ENCODE measurements at regions not wholly inside any gene's neighbourhood (a gene's known extent, or its start where the extent isn't known, plus 50 kb on each side); places are given as distances from the start of the nearest gene placed in this dataset.
"Not testable (repeated sequence)": the region's sequence is repeated elsewhere in the genome, so short reads cannot be mapped to it uniquely, and the experiment has no call there.

DNA sequence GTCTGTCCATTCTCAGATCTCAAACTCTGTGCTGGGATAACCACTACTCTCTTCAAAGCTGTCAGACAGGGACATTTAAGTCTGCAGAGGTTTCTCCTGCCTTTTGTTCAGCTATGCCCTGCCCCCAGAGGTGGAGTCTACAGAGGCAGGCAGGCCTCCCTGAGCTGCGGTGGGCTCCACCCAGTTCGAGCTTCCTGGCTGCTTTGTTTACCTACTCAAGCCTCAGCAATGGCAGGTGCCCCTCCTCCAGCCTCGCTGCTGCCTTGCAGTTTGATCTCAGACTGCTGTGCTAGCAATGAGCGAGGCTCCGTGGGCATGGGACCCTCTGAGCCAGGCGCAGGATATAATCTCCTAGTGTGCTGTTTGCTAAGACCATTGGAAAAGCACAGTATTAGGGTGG lies 53.1 kb upstream of the HUNK start:
- H3K36me3 Mint-ChIP-seq; H3K4me3 Mint-ChIP-seq; POLR2A ChIA-PET; H3K4me1 Mint-ChIP-seq; DNase-seq (ENCODE audit: low spot score); H3K27me3 Mint-ChIP-seq (ENCODE audit: low read depth); H3K27ac Mint-ChIP-seq; ATAC-seq: not testable (repeated sequence)
- CTCF ChIA-PET = interaction anchor here (1.3 kb wide), 1 partner anchor 34 kb away, joined by 4 read pairs; no protein-coding TSS in a partner anchor
- H3K9me3 Mint-ChIP-seq = peaks cover 27% of the 10 kb centered on the region

DNA sequence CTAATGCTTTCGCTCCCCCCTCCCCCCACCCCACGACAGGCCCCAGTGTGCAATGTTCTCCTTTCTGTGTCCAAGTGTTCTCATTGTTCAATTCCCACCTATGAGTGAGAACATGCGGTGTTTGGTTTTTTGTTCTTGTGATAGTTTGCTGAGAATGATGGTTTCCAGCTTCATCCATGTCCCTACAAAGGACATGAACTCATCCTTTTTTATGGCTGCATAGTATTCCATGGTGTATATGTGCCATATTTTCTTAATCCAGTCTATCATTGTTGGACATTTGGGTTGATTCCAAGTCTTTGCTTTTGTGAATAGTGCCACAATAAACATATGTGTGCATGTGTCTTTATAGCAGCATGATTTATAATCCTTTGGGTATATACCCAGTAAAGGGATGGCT lies 58.5 kb upstream of the HUNK start:
- peaks cover 18% of the 10 kb centered on the region for H3K9me3 Mint-ChIP-seq
- H3K4me3 Mint-ChIP-seq; DNase-seq (ENCODE audit: low spot score); H3K27me3 Mint-ChIP-seq (ENCODE audit: low read depth); ATAC-seq; H3K4me1 Mint-ChIP-seq; H3K27ac Mint-ChIP-seq; CTCF ChIA-PET; POLR2A ChIA-PET; H3K36me3 Mint-ChIP-seq: not testable (repeated sequence)

DNA sequence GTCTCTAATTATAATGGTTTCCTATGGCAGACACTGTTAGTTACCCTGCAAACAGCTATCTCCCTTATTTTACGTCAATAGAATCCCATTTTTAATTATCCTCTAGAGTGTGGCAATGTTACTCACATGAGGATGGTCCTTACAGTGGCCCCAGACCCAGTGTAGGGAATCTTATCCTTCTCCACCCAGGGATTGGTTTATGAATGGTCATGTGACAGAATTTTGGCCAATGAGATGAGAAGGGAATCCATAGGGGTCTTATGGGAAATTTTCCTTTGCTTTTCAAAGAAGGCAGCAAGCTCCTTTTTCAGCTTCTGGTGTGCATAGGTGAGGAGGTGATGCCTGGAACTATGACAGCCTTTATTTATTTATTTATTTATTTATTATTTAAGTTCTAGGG lies 59.0 kb upstream of the HUNK start:
- POLR2A ChIA-PET = no interaction called here
- ATAC-seq = no peak
- H3K27ac Mint-ChIP-seq = no peak overlapping the region
- no peak for TF ChIP-seq NFE2L1 (CRISPR knock-in tag; IDR thresholded peaks at IDR 0.05)
- TF ChIP-seq, protein P1, sequence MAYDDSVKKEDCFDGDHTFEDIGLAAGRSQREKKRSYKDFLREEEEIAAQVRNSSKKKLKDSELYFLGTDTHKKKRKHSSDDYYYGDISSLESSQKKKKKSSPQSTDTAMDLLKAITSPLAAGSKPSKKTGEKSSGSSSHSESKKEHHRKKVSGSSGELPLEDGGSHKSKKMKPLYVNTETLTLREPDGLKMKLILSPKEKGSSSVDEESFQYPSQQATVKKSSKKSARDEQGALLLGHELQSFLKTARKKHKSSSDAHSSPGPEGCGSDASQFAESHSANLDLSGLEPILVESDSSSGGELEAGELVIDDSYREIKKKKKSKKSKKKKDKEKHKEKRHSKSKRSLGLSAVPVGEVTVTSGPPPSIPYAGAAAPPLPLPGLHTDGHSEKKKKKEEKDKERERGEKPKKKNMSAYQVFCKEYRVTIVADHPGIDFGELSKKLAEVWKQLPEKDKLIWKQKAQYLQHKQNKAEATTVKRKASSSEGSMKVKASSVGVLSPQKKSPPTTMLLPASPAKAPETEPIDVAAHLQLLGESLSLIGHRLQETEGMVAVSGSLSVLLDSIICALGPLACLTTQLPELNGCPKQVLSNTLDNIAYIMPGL (CRISPR knock-in tag; IDR thresholded peaks at IDR 0.05) = no peak
- TF ChIP-seq, protein P2, sequence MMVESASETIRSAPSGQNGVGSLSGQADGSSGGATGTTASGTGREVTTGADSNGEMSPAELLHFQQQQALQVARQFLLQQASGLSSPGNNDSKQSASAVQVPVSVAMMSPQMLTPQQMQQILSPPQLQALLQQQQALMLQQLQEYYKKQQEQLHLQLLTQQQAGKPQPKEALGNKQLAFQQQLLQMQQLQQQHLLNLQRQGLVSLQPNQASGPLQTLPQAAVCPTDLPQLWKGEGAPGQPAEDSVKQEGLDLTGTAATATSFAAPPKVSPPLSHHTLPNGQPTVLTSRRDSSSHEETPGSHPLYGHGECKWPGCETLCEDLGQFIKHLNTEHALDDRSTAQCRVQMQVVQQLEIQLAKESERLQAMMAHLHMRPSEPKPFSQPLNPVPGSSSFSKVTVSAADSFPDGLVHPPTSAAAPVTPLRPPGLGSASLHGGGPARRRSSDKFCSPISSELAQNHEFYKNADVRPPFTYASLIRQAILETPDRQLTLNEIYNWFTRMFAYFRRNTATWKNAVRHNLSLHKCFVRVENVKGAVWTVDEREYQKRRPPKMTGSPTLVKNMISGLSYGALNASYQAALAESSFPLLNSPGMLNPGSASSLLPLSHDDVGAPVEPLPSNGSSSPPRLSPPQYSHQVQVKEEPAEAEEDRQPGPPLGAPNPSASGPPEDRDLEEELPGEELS (CRISPR knock-in tag; IDR thresholded peaks at IDR 0.05) = no peak
- TF ChIP-seq, protein P3, sequence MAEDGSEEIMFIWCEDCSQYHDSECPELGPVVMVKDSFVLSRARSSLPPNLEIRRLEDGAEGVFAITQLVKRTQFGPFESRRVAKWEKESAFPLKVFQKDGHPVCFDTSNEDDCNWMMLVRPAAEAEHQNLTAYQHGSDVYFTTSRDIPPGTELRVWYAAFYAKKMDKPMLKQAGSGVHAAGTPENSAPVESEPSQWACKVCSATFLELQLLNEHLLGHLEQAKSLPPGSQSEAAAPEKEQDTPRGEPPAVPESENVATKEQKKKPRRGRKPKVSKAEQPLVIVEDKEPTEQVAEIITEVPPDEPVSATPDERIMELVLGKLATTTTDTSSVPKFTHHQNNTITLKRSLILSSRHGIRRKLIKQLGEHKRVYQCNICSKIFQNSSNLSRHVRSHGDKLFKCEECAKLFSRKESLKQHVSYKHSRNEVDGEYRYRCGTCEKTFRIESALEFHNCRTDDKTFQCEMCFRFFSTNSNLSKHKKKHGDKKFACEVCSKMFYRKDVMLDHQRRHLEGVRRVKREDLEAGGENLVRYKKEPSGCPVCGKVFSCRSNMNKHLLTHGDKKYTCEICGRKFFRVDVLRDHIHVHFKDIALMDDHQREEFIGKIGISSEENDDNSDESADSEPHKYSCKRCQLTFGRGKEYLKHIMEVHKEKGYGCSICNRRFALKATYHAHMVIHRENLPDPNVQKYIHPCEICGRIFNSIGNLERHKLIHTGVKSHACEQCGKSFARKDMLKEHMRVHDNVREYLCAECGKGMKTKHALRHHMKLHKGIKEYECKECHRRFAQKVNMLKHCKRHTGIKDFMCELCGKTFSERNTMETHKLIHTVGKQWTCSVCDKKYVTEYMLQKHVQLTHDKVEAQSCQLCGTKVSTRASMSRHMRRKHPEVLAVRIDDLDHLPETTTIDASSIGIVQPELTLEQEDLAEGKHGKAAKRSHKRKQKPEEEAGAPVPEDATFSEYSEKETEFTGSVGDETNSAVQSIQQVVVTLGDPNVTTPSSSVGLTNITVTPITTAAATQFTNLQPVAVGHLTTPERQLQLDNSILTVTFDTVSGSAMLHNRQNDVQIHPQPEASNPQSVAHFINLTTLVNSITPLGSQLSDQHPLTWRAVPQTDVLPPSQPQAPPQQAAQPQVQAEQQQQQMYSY (CRISPR knock-in tag; IDR thresholded peaks at IDR 0.05) = no peak
- TF ChIP-seq ZNF138 (CRISPR knock-in tag; conservative IDR thresholded peaks at IDR 0.05) = no peak
- TF ChIP-seq NR1H2 (CRISPR knock-in tag; IDR thresholded peaks at IDR 0.05) = no peak
- no peak for TF ChIP-seq ZNF396 (CRISPR knock-in tag; IDR thresholded peaks at IDR 0.05; ENCODE audit: borderline replicate concordance)
- TF ChIP-seq ZNF232 (CRISPR knock-in tag; IDR thresholded peaks at IDR 0.05) = no peak
- TF ChIP-seq NR2C2 (CRISPR knock-in tag; IDR thresholded peaks at IDR 0.05) = no peak
- no peak for TF ChIP-seq ZNF263 (CRISPR knock-in tag; IDR thresholded peaks at IDR 0.05; ENCODE audit: low read depth)
- TF ChIP-seq, protein P4, sequence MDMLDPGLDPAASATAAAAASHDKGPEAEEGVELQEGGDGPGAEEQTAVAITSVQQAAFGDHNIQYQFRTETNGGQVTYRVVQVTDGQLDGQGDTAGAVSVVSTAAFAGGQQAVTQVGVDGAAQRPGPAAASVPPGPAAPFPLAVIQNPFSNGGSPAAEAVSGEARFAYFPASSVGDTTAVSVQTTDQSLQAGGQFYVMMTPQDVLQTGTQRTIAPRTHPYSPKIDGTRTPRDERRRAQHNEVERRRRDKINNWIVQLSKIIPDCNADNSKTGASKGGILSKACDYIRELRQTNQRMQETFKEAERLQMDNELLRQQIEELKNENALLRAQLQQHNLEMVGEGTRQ (CRISPR knock-in tag; IDR thresholded peaks at IDR 0.05) = no peak
- TF ChIP-seq OVOL2 (CRISPR knock-in tag; IDR thresholded peaks at IDR 0.05; ENCODE audit: borderline replicate concordance) = no peak
- no peak for TF ChIP-seq ZNF416 (CRISPR knock-in tag; IDR thresholded peaks at IDR 0.05)
- DNase-seq (ENCODE audit: low spot score) = no peak
- H3K9me3 Mint-ChIP-seq = peaks cover 14% of the 10 kb centered on the region
- peaks cover 8% of the 10 kb centered on the region for H3K27me3 Mint-ChIP-seq (ENCODE audit: low read depth)
- no peaks in the 10 kb centered on the region for H3K36me3 Mint-ChIP-seq
- no peak overlapping the region for H3K4me3 Mint-ChIP-seq
- H3K4me1 Mint-ChIP-seq = no peaks in the 10 kb centered on the region
- CTCF ChIA-PET = no interaction called here

All from WTC11 (cell line).